ENCODE measurements at regions not wholly inside any gene's neighbourhood (a gene's known extent, or its start where the extent isn't known, plus 50 kb on each side); places are given as distances from the start of the nearest gene placed in this dataset.

GRCh38 chr16:76835339-76835738 is 355.7 kb upstream of the MON1B start:
- no peak for DNase-seq (ENCODE audit: low spot score)
- TF ChIP-seq, protein P1, sequence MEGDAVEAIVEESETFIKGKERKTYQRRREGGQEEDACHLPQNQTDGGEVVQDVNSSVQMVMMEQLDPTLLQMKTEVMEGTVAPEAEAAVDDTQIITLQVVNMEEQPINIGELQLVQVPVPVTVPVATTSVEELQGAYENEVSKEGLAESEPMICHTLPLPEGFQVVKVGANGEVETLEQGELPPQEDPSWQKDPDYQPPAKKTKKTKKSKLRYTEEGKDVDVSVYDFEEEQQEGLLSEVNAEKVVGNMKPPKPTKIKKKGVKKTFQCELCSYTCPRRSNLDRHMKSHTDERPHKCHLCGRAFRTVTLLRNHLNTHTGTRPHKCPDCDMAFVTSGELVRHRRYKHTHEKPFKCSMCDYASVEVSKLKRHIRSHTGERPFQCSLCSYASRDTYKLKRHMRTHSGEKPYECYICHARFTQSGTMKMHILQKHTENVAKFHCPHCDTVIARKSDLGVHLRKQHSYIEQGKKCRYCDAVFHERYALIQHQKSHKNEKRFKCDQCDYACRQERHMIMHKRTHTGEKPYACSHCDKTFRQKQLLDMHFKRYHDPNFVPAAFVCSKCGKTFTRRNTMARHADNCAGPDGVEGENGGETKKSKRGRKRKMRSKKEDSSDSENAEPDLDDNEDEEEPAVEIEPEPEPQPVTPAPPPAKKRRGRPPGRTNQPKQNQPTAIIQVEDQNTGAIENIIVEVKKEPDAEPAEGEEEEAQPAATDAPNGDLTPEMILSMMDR (IDR thresholded peaks at IDR 0.05; ENCODE audit: extremely low read depth, missing control alignments) = no peak

- TF ChIP-seq, protein P1 (IDR thresholded peaks at IDR 0.05; ENCODE audit: extremely low read depth, missing control alignments) = no peak
- DNase-seq (ENCODE audit: low spot score) = no peak
These were observed 355.1 kb upstream of the MON1B start for GRCh38 chr16:76835779-76836300.

DNA sequence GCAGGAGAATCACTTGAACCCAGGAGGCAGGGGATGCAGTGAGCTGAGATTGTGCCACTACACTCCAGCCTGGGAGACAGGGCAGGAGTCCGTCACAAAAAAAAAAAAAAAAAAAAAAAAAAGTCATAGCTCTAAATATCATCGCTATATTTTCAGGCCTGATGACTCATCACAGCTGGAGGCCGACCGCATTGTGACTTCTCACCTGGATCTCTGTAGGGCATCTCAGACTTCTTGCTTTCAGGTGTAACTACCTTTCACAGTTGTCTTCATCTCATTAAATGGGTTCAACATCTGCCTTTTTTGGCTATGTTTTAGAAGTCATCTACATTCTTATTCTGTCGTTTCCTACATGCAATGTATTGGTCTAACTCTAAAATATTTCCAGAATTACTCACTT is 353.1 kb upstream of the MON1B start:
- no peak for DNase-seq (ENCODE audit: low spot score)
- TF ChIP-seq, protein P1 (IDR thresholded peaks at IDR 0.05; ENCODE audit: extremely low read depth, missing control alignments) = no peak

- TF ChIP-seq, protein P1 (IDR thresholded peaks at IDR 0.05; ENCODE audit: extremely low read depth, missing control alignments) = no peak
- no peak for DNase-seq (ENCODE audit: low spot score)
These were observed 336.8 kb upstream of the MON1B start for GRCh38 chr16:76854234-76854633.

GRCh38 chr16:76856112-76856511 is 334.9 kb upstream of the MON1B start:
- no peak for DNase-seq (ENCODE audit: low spot score)
- TF ChIP-seq, protein P1 (IDR thresholded peaks at IDR 0.05; ENCODE audit: extremely low read depth, missing control alignments) = no peak

DNA sequence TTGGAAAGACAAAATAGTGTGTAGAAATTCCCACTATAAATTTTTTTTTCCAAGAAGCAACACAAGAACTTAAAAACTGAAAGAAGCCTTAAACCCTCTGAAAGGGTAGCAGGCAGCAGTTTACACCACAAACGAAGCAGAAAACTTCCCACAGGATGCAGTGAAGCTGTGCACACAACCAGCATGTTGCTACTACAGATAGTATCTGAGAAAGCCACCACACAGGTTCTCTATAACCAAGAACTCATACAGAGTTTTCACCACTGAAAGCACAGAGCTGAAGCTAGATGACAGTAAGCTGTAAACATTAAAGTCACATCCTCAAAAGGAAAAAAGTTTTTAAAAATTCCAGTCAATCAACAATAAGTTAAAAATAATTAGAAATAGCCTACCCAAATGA is 333.6 kb upstream of the MON1B start:
- TF ChIP-seq, protein P1 (IDR thresholded peaks at IDR 0.05; ENCODE audit: extremely low read depth, missing control alignments) = no peak
- DNase-seq (ENCODE audit: low spot score) = no peak

DNA sequence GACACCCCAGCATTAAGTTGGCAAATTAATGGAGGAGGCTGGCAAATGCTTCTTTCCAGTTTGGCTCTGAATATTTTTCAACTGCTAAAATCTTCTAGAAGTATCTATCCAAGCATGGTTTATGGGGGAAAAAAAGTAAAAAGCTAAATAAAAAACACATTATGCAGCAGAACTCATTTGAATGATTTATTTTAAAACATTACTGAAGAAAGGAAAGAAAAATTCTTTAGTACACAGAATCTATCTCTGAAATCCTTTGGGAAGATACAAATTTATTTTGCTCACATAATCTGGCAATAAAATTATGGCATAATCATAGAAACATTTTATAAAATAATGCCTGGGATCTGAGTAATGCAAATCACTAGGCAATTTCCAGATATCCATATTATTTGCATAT is 328.1 kb upstream of the MON1B start:
- no peak for DNase-seq (ENCODE audit: low spot score)
- TF ChIP-seq, protein P1 (IDR thresholded peaks at IDR 0.05; ENCODE audit: extremely low read depth, missing control alignments) = no peak
